ENCODE measurements at regions not wholly inside any gene's neighbourhood (a gene's known extent, or its start where the extent isn't known, plus 50 kb on each side); places are given as distances from the start of the nearest gene placed in this dataset.

- TF ChIP-seq, protein P1, sequence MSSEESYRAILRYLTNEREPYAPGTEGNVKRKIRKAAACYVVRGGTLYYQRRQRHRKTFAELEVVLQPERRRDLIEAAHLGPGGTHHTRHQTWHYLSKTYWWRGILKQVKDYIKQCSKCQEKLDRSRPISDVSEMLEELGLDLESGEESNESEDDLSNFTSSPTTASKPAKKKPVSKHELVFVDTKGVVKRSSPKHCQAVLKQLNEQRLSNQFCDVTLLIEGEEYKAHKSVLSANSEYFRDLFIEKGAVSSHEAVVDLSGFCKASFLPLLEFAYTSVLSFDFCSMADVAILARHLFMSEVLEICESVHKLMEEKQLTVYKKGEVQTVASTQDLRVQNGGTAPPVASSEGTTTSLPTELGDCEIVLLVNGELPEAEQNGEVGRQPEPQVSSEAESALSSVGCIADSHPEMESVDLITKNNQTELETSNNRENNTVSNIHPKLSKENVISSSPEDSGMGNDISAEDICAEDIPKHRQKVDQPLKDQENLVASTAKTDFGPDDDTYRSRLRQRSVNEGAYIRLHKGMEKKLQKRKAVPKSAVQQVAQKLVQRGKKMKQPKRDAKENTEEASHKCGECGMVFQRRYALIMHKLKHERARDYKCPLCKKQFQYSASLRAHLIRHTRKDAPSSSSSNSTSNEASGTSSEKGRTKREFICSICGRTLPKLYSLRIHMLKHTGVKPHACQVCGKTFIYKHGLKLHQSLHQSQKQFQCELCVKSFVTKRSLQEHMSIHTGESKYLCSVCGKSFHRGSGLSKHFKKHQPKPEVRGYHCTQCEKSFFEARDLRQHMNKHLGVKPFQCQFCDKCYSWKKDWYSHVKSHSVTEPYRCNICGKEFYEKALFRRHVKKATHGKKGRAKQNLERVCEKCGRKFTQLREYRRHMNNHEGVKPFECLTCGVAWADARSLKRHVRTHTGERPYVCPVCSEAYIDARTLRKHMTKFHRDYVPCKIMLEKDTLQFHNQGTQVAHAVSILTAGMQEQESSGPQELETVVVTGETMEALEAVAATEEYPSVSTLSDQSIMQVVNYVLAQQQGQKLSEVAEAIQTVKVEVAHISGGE (CRISPR knock-in tag; IDR thresholded peaks at IDR 0.05), result 0 out of 6 replicates have a peak, but pooled peaks of 1 of the 3 experiments have one; percentile 48
- TF ChIP-seq POU5F1 (IDR thresholded peaks at IDR 0.05; ENCODE audit: borderline replicate concordance, low read depth, low read length, partially characterized antibody) (no peak), SRSF9 (IDR thresholded peaks at IDR 0.05; ENCODE audit: borderline replicate concordance, low read depth, low read length) (no peak), ZNF217 (CRISPR knock-in tag; IDR thresholded peaks at IDR 0.05) (no peak), ZNF766 (CRISPR knock-in tag; conservative IDR thresholded peaks at IDR 0.05) (peak; percentile 70; the same call in 1 of the 2 replicates), ZNF134 (CRISPR knock-in tag; conservative IDR thresholded peaks at IDR 0.05) (0 out of 2 replicates have a peak, but pooled peaks have one; percentile 24), MYC (IDR thresholded peaks at IDR 0.05; ENCODE audit: low read depth, low read length) (no peak), MYC (CRISPR knock-in tag; IDR thresholded peaks at IDR 0.05; ENCODE audit: borderline replicate concordance, low read depth) (no peak), ZSCAN32 (CRISPR knock-in tag; IDR thresholded peaks at IDR 0.05) (no peak), TAL1 (IDR thresholded peaks at IDR 0.05) (peak; percentile 58; the same call in 1 of the 2 replicates), ZNF76 (CRISPR knock-in tag; IDR thresholded peaks at IDR 0.05; ENCODE audit: borderline replicate concordance) (peak; percentile 50; the same call in 1 of the 2 replicates), JUN (IDR thresholded peaks at IDR 0.05; ENCODE audit: borderline replicate concordance, low read depth, low read length) (no peak), JUN (CRISPR knock-in tag; IDR thresholded peaks at IDR 0.05; ENCODE audit: borderline replicate concordance) (no peak), ZBTB5 (IDR thresholded peaks at IDR 0.05) (no peak), NKRF (IDR thresholded peaks at IDR 0.05; ENCODE audit: borderline replicate concordance) (no peak), ZNF140 (CRISPR knock-in tag; IDR thresholded peaks at IDR 0.05) (no peak)
Observed at GRCh38 chr5:43804723-43805122, 201.7 kb downstream of the NNT start (continued).
